IMR-90 (cell line): ENCODE measurements at regions not wholly inside any gene's neighbourhood (a gene's known extent, or its start where the extent isn't known, plus 50 kb on each side); places are given as distances from the start of the nearest gene placed in this dataset.

ENCODE experiments used
- ATAC-seq: fragments of 200-7000 bp; cut with Tn5 transposase; 2 replicates; pipeline ENCODE4 v1.9.1; 2020; ENCODE audit warnings: low read depth, mild to moderate bottlenecking, moderate library complexity
- BruUV-seq: library from RNA; stranded (reverse); fragments of 400-500 nt; replicated peaks from 2 replicates; lab custom pipeline; 2021; lab: Mats Ljungman, UMichigan
- CTCF ChIA-PET: fragments of 300-600 bp; formaldehyde crosslinking; extraction: SDS; loops from one replicate; lab custom pipeline; 2021; ENCODE audit warnings: antibody characterized with exemption; lab: Yijun Ruan, JAX
- POLR2A ChIA-PET: fragments of 300-600 bp; sonication (Branson Sonifier 250); formaldehyde crosslinking; loops from one replicate; lab custom pipeline; 2022; ENCODE audit warnings: antibody characterized with exemption; ENCODE audit not compliant: unreplicated experiment; lab: Charles Lee
- DNase-seq: peaks from one replicate; pipeline ENCODE4 v3.0.0; 2013
- H2AFZ ChIP-seq: replicated peaks from 2 replicates; pipeline ENCODE3; 2013; ENCODE audit warnings: low read length, mild to moderate bottlenecking; ENCODE audit not compliant: poor library complexity
- H2AK5ac ChIP-seq: 2 replicates; pipeline ENCODE4 v1.6.1; 2013; ENCODE audit warnings: low read depth, low read length, inconsistent platforms
- H2AK9ac ChIP-seq: replicated peaks from 2 replicates; pipeline ENCODE3; 2013; ENCODE audit warnings: mild to moderate bottlenecking, low read depth, low read length, moderate library complexity; ENCODE audit not compliant: poor library complexity
- H2BK120ac ChIP-seq: 2 replicates; pipeline ENCODE4 v1.6.1; 2013; ENCODE audit warnings: low read depth, low read length, inconsistent platforms
- H2BK15ac ChIP-seq: 3 replicates; pipeline ENCODE4 v1.6.1; 2013; ENCODE audit warnings: low read depth, low read length, inconsistent platforms
- H2BK20ac ChIP-seq: 2 replicates; pipeline ENCODE4 v1.6.1; 2013; ENCODE audit warnings: low read depth, mild to moderate bottlenecking, inconsistent platforms, low read length, moderate library complexity
- H2BK5ac ChIP-seq: 2 replicates; pipeline ENCODE4 v1.6.1; 2013; ENCODE audit warnings: mild to moderate bottlenecking, low read depth, low read length, inconsistent platforms; ENCODE audit not compliant: poor library complexity, severe bottlenecking
- H3K14ac ChIP-seq: replicated peaks from 2 replicates; pipeline ENCODE4 v1.6.1; 2013; ENCODE audit warnings: low read depth, low read length, inconsistent platforms
- H3K18ac ChIP-seq: 2 replicates; pipeline ENCODE4 v1.6.1; 2013; ENCODE audit warnings: low read depth, low read length, control low read depth
- H3K23ac ChIP-seq: 2 replicates; pipeline ENCODE4 v1.6.1; 2013; ENCODE audit warnings: low read depth, low read length, inconsistent platforms
- H3K27ac ChIP-seq: 2 replicates; pipeline ENCODE4 v1.5.1; 2013; ENCODE audit warnings: mild to moderate bottlenecking, control low read depth, low read length; ENCODE audit not compliant: insufficient read depth
- H3K27me3 ChIP-seq: 2 replicates; pipeline ENCODE4 v1.6.1; 2013; ENCODE audit warnings: low read length; ENCODE audit not compliant: control insufficient read depth, insufficient read depth
- H3K36me3 ChIP-seq: 2 replicates; pipeline ENCODE4 v1.6.1; 2013; ENCODE audit warnings: low read length, mixed read lengths; ENCODE audit not compliant: control insufficient read depth, insufficient read depth
- H3K4ac ChIP-seq: 2 replicates; pipeline ENCODE4 v1.6.1; 2013; ENCODE audit warnings: low read depth, low read length, inconsistent platforms
- H3K4me1 ChIP-seq: 2 replicates; pipeline ENCODE4 v1.6.1; 2013; ENCODE audit warnings: low read length, mixed read lengths; ENCODE audit not compliant: control insufficient read depth, insufficient read depth
- H3K4me2 ChIP-seq: 2 replicates; pipeline ENCODE4 v1.6.1; 2013; ENCODE audit warnings: low read depth, mild to moderate bottlenecking, control low read depth, low read length, moderate library complexity
- H3K4me3 ChIP-seq: 2 replicates; pipeline ENCODE4 v1.5.1; 2013; ENCODE audit warnings: low read depth, mild to moderate bottlenecking, control low read depth, low read length, moderate library complexity; ENCODE audit not compliant: insufficient read depth
- H3K56ac ChIP-seq: 2 replicates; pipeline ENCODE4 v1.6.1; 2013; ENCODE audit warnings: low read length, inconsistent platforms; ENCODE audit not compliant: insufficient read depth; ENCODE audit errors: extremely low read depth
- H3K79me1 ChIP-seq, 2 experiments: 2 replicates each; pipeline ENCODE4 v1.6.1; 2013; ENCODE audit warnings: low read length in 2 of 2, inconsistent platforms in 1 of 2, low read depth in 1 of 2
- H3K9ac ChIP-seq: 2 replicates; pipeline ENCODE4 v1.6.1; 2013; ENCODE audit warnings: low read depth, low read length, control low read depth
- H3K9me1 ChIP-seq: 2 replicates; pipeline ENCODE4 v1.6.1; 2013; ENCODE audit warnings: low read length, inconsistent platforms; ENCODE audit not compliant: insufficient read depth
- H3K9me3 ChIP-seq: 2 replicates; pipeline ENCODE4 v1.6.1; 2013; ENCODE audit warnings: low read length; ENCODE audit not compliant: control insufficient read depth, insufficient read depth
- H4K20me1 ChIP-seq: 2 replicates; pipeline ENCODE4 v1.6.1; 2013; ENCODE audit warnings: low read length, inconsistent platforms; ENCODE audit not compliant: insufficient read depth
- H4K5ac ChIP-seq: 2 replicates; pipeline ENCODE4 v1.6.1; 2013; ENCODE audit warnings: mild to moderate bottlenecking, low read depth, low read length, control low read depth
- H4K8ac ChIP-seq, 2 experiments: 2 replicates each; pipeline ENCODE4 v1.6.1; 2013; ENCODE audit warnings: low read depth in 2 of 2, low read length in 2 of 2, control low read depth in 1 of 2, inconsistent platforms in 1 of 2
- H4K91ac ChIP-seq: 2 replicates; pipeline ENCODE4 v1.6.1; 2013; ENCODE audit warnings: low read depth, low read length, inconsistent platforms; ENCODE audit not compliant: insufficient read depth
- WGBS, 2 experiments: methylation state at CpG; one replicate each; pipeline versions ENCODE4 v1.1.5 to v1.1.7; 2013; ENCODE audit warnings: missing lambda C conversion rate in 2 of 2; ENCODE audit not compliant: insufficient read length in 1 of 2; ENCODE audit errors: extremely low coverage in 2 of 2; 5-methylcytosine and 5-hydroxymethylcytosine counted together
- dilution Hi-C: fragments of 300-500 bp; cut with HindIII; formaldehyde crosslinking; loops from one replicate; pipeline ENCODE4 v1.14.3; 2018; ENCODE audit warnings: low sequenced_read_pairs; ENCODE audit not compliant: unreplicated experiment
- in situ Hi-C: fragments of 300-500 bp; cut with MboI; formaldehyde crosslinking; loops from 3 replicates; pipeline ENCODE4 v1.14.3; 2019; ENCODE audit warnings: low sequenced_read_pairs, inconsistent platforms, mixed read lengths
- intact Hi-C: fragments of 100-400 bp; cut with micrococcal nuclease; formaldehyde crosslinking; loops from 2 replicates; pipeline ENCODE4 v1.10.0; 2022
- TF ChIP-seq, protein P1 (sequence below): fragments of 150-350 bp; IDR thresholded peaks from 2 replicates; pipeline ENCODE4 v1.6.1; 2017; ENCODE audit warnings: mild to moderate bottlenecking, antibody characterized with exemption, low read length, low read depth

- Histone ChIP-seq H3K36me3 (no peaks in the 10 kb centered on the region), H4K20me1 (no peaks in the 10 kb centered on the region), H3K27ac (no peak overlapping the region), H3K4me1 (no peaks in the 10 kb centered on the region), H3K18ac (no peak overlapping the region), H2AFZ (no peak overlapping the region), H4K5ac (no peak overlapping the region), H2BK20ac (no peak overlapping the region), H2BK15ac (no peak overlapping the region), H3K4ac (no peak overlapping the region), H3K27me3 (no peaks in the 10 kb centered on the region), H3K79me1 (no peaks in the 10 kb centered on the region), H3K4me3 (no peak overlapping the region), H2AK5ac (no peak overlapping the region), H2AK9ac (no peak overlapping the region), H2BK120ac (no peak overlapping the region), H2BK5ac (no peak overlapping the region), H3K4me2 (no peak overlapping the region), H3K9me3 (no peaks in the 10 kb centered on the region), H3K9me1 (no peaks in the 10 kb centered on the region), H3K23ac (no peak overlapping the region), H4K91ac (no peak overlapping the region), H3K56ac (no peak overlapping the region), H3K9ac (no peak overlapping the region), H3K14ac (no peak overlapping the region), H4K8ac (no peak overlapping the region)
- in situ Hi-C loops (no loop called here), intact Hi-C loops (no loop called here), dilution Hi-C loops (no loop called here)
- TF ChIP-seq, protein P1, sequence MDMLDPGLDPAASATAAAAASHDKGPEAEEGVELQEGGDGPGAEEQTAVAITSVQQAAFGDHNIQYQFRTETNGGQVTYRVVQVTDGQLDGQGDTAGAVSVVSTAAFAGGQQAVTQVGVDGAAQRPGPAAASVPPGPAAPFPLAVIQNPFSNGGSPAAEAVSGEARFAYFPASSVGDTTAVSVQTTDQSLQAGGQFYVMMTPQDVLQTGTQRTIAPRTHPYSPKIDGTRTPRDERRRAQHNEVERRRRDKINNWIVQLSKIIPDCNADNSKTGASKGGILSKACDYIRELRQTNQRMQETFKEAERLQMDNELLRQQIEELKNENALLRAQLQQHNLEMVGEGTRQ, result no peak
- DNase-seq, result no peak
- CTCF ChIA-PET, result no interaction called here
- no peak for ATAC-seq
- no CpG with 5 or more reads among the region's 1 CpG for WGBS, 2 experiments
- POLR2A ChIA-PET, result no interaction called here
- BruUV-seq, result no TSS peak
Measured at GRCh38 chr12:91677556-91677955, 468.1 kb downstream of the BTG1 start.
